ENCODE measurements at regions not wholly inside any gene's neighbourhood (a gene's known extent, or its start where the extent isn't known, plus 50 kb on each side); places are given as distances from the start of the nearest gene placed in this dataset.
A peak's percentile ranks its signal among the peaks of the same experiment; 100 is the strongest.

GRCh38 chr14:35229084-35229791 is 62.9 kb upstream of the PSMA6 start:
- Histone ChIP-seq H3K36me3 (replicated peaks in 1 of 2; ENCODE audit: insufficient read depth in 1 of 2, low read depth in 2 of 2) (no peaks in the 10 kb centered on the region), H3K27ac (no peak overlapping the region), H3K4me3 (no peak overlapping the region), H3K9me3 (no peaks in the 10 kb centered on the region), H3K27me3 (no peaks in the 10 kb centered on the region), H3K4me1 (no peaks in the 10 kb centered on the region)
- DNase-seq (no peak), ATAC-seq (no peak)
- no peak for TF ChIP-seq POLR2A (IDR thresholded peaks at IDR 0.05)
- TF ChIP-seq, protein P1, sequence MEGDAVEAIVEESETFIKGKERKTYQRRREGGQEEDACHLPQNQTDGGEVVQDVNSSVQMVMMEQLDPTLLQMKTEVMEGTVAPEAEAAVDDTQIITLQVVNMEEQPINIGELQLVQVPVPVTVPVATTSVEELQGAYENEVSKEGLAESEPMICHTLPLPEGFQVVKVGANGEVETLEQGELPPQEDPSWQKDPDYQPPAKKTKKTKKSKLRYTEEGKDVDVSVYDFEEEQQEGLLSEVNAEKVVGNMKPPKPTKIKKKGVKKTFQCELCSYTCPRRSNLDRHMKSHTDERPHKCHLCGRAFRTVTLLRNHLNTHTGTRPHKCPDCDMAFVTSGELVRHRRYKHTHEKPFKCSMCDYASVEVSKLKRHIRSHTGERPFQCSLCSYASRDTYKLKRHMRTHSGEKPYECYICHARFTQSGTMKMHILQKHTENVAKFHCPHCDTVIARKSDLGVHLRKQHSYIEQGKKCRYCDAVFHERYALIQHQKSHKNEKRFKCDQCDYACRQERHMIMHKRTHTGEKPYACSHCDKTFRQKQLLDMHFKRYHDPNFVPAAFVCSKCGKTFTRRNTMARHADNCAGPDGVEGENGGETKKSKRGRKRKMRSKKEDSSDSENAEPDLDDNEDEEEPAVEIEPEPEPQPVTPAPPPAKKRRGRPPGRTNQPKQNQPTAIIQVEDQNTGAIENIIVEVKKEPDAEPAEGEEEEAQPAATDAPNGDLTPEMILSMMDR (IDR thresholded peaks at IDR 0.05), result peak in 5 of 7 experiments; percentile 20 to 32 (median 29)
- intact Hi-C loops (cut with DNase I), result loop anchor here (10.0 kb wide), 1 partner anchor 186 kb away; no protein-coding TSS in a partner anchor
- WGBS, 2 donors, result 75 to 82% methylated on average over 5 of the region's 5 CpGs

GRCh38 chr14:35229792-35230089 is 62.4 kb upstream of the PSMA6 start:
- H3K27me3 ChIP-seq, result no peaks in the 10 kb centered on the region
- no peak for DNase-seq
- 45 to 51% methylated on average over 2 of the region's 2 CpGs for WGBS, 2 donors
- H3K4me1 ChIP-seq, result no peaks in the 10 kb centered on the region
- no peak overlapping the region for H3K4me3 ChIP-seq
- no peak overlapping the region for H3K27ac ChIP-seq
- no peak for TF ChIP-seq POLR2A (IDR thresholded peaks at IDR 0.05)
- TF ChIP-seq, protein P1 (IDR thresholded peaks at IDR 0.05), result no peak
- H3K36me3 ChIP-seq (replicated peaks in 1 of 2; ENCODE audit: insufficient read depth in 1 of 2, low read depth in 2 of 2), result no peaks in the 10 kb centered on the region
- intact Hi-C loops (cut with DNase I), result loop anchor here (10.0 kb wide), 1 partner anchor 185 kb away; no protein-coding TSS in a partner anchor
- H3K9me3 ChIP-seq, result no peaks in the 10 kb centered on the region
- no peak for ATAC-seq

- Histone ChIP-seq H3K36me3 (replicated peaks in 1 of 2; ENCODE audit: insufficient read depth in 1 of 2, low read depth in 2 of 2) (no peaks in the 10 kb centered on the region), H3K27me3 (no peaks in the 10 kb centered on the region), H3K4me1 (no peaks in the 10 kb centered on the region), H3K9me3 (no peaks in the 10 kb centered on the region), H3K27ac (no peak overlapping the region), H3K4me3 (no peak overlapping the region)
- ATAC-seq (no peak), DNase-seq (no peak)
- intact Hi-C loops (cut with DNase I), result no loop called here
- no peak for TF ChIP-seq POLR2A (IDR thresholded peaks at IDR 0.05)
- 44 to 50% methylated on average over 2 of the region's 2 CpGs for WGBS, 2 donors
These were observed 60.9 kb upstream of the PSMA6 start for GRCh38 chr14:35231207-35231760.

GRCh38 chr14:35234012-35234805 is 58.0 kb upstream of the PSMA6 start:
- H3K27ac ChIP-seq, result no peak overlapping the region
- no peaks in the 10 kb centered on the region for H3K9me3 ChIP-seq
- H3K4me3 ChIP-seq, result no peak overlapping the region
- ATAC-seq (no peak), DNase-seq (no peak)
- WGBS, 2 donors, result 54 to 55% methylated on average over 6 of the region's 6 CpGs
- TF ChIP-seq POLR2A (IDR thresholded peaks at IDR 0.05), result no peak
- TF ChIP-seq, protein P1 (IDR thresholded peaks at IDR 0.05), result no peak
- no peaks in the 10 kb centered on the region for H3K36me3 ChIP-seq (replicated peaks in 1 of 2; ENCODE audit: insufficient read depth in 1 of 2, low read depth in 2 of 2)
- intact Hi-C loops (cut with DNase I), result no loop called here
- H3K4me1 ChIP-seq, result no peaks in the 10 kb centered on the region
- H3K27me3 ChIP-seq, result no peaks in the 10 kb centered on the region

- Histone ChIP-seq H3K9me3 (no peaks in the 10 kb centered on the region), H3K4me1 (no peaks in the 10 kb centered on the region), H3K36me3 (replicated peaks in 1 of 2; ENCODE audit: insufficient read depth in 1 of 2, low read depth in 2 of 2) (no peaks in the 10 kb centered on the region), H3K27me3 (no peaks in the 10 kb centered on the region), H3K4me3 (no peak overlapping the region), H3K27ac (no peak overlapping the region)
- DNase-seq (no peak), ATAC-seq (no peak)
- intact Hi-C loops (cut with DNase I), result no loop called here
- TF ChIP-seq, protein P1 (IDR thresholded peaks at IDR 0.05), result no peak
- 88 to 97% methylated on average over 3 of the region's 3 CpGs for WGBS, 2 donors
These were observed 56.3 kb upstream of the PSMA6 start for GRCh38 chr14:35235840-35236239.
